NB4 (cell line): ENCODE measurements at regions not wholly inside any gene's neighbourhood (a gene's known extent, or its start where the extent isn't known, plus 50 kb on each side); places are given as distances from the start of the nearest gene placed in this dataset.

Experiments used
- CTCF ChIP-seq: IDR thresholded peaks from one replicate; pipeline ENCODE4 v1.5.1; 2012; ENCODE audit warnings: low read depth, low read length
- POLR2A ChIP-seq: IDR thresholded peaks from 2 replicates; pipeline ENCODE4 v1.6.1; 2011; ENCODE audit warnings: mild to moderate bottlenecking; ENCODE audit not compliant: insufficient read length; ENCODE audit errors: extremely low read depth
- TF ChIP-seq, protein P1 (sequence below): IDR thresholded peaks from 2 replicates; pipeline ENCODE4 v1.6.1; 2011; ENCODE audit warnings: low read depth, low read length

DNA sequence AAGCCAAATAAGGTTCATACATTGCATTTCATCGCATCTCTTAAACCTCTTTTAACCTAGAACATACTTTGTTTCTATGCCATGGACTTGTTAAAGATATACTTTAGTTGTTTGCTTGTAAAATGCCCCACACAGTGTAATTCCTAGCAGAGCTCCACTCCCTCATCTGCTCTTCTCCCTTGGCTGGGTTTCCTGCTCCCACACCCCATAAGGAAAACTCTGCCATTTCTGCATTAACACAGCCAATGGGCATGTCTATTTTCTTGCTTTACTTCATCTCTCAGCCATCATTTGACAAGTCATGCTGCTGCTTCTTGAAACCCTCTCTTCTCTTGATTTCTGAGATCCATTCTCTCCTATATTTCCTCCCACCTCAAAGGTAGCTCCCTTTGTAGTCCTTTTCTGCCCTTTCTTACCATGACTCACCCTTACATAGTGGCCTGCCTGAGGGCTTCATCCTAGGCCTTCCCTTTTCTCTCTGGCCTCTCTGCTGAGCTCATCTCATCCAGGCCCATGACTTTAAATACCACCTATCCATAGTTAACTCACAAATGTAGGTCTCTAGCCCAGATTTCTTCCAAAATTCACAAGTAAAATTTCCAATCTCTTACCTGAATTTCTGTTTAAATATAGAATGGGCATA, 471.4 kb downstream of the ADRA2A start:
- no peak for TF ChIP-seq POLR2A
- TF ChIP-seq CTCF, result no peak
- TF ChIP-seq, protein P1, sequence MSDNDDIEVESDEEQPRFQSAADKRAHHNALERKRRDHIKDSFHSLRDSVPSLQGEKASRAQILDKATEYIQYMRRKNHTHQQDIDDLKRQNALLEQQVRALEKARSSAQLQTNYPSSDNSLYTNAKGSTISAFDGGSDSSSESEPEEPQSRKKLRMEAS, result no peak
